ENCODE measurements at regions not wholly inside any gene's neighbourhood (a gene's known extent, or its start where the extent isn't known, plus 50 kb on each side); places are given as distances from the start of the nearest gene placed in this dataset.

DNA sequence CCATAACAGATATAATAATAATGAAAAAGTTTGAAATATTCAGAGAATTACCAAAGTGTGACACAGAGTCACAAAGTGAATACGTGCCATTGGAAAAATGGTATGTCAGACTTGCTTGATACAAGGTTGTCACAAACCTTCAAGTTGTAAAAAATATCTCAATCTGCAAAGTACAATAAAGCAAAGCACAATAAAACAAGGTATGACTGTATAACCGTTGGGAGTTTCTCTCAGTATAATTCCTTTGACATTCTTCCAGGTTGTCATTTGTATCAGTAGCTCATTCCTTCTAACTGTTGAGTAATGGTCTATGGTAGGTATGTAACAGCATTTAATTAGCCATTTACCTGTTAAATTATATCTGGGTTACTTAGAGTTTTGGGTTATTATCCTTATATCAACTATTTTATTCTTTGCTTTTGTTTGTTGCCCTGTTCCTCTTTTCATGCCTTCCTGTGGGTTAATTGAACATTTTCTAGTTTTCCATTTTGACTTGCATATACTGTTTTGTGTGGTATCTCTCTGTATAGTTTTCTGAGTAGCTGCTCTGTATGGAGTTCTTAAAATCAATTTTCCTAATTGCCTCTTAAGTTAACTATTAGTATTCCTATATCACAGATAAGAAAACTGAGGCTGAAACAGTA, 112.5 kb downstream of the SUCNR1 start:
- no peak overlapping the region for H3K4me3 ChIP-seq (ENCODE audit: low read depth, poor library complexity, severe bottlenecking)
- intact Hi-C loops (cut with DNase I; ENCODE audit: low total_unique reads): no loop called here
- 80 to 84% methylated on average over 2 of the region's 2 CpGs for WGBS, 2 donors
- no peak for TF ChIP-seq CTCF (IDR thresholded peaks at IDR 0.05)
- no peak for DNase-seq (ENCODE audit: low spot score in 2 of 2)

- DNase-seq (ENCODE audit: low spot score in 2 of 2): no peak
- 94 to 100% methylated on average over 1 of the region's 1 CpG for WGBS, 2 donors
- intact Hi-C loops (cut with DNase I; ENCODE audit: low total_unique reads): no loop called here
- no peak overlapping the region for H3K4me3 ChIP-seq (ENCODE audit: low read depth, poor library complexity, severe bottlenecking)
- TF ChIP-seq POLR2A (IDR thresholded peaks at IDR 0.05) (no peak), CTCF (IDR thresholded peaks at IDR 0.05) (no peak)
Measured at GRCh38 chr3:151987893-151988292, 114.5 kb downstream of the SUCNR1 start.

- intact Hi-C loops (cut with DNase I; ENCODE audit: low total_unique reads): no loop called here
- no peak for TF ChIP-seq POLR2A (IDR thresholded peaks at IDR 0.05)
- TF ChIP-seq CTCF (IDR thresholded peaks at IDR 0.05): no peak
Measured at GRCh38 chr3:151989621-151990020, 116.2 kb downstream of the SUCNR1 start.

DNA sequence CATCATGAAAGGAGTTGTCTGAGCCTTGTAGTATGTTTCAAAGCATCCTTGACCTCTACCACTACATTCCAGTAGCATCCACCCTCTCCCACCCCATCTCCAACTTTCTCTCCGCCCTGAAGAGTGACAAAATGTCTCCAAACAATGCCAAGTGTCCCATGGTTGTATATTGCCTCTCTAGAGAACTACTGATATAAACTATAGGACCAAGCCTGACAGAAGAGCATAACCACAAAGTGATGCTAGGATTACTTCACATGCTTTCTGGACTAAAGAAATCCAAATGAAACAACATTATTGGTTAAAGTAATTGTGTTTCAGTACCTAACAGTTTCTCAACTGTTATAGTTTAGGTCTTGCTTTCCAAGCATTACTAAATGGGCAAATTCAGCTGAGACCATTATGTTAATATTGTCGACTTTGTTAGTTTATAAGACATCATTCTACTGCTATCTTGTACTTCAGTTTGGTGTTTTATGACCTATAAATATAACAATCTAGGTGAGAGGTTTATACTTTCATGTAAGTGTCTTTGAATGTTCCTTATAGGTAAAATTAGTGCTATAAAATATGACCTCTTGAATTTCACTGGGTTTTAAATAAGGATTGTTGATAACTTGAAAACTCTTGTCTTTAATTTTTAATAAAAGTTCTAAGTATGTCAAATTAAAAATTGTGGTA, 117.4 kb downstream of the SUCNR1 start:
- no peak overlapping the region for H3K4me3 ChIP-seq (ENCODE audit: low read depth, poor library complexity, severe bottlenecking)
- no peak for DNase-seq (ENCODE audit: low spot score in 2 of 2)
- intact Hi-C loops (cut with DNase I; ENCODE audit: low total_unique reads): no loop called here
- TF ChIP-seq CTCF (IDR thresholded peaks at IDR 0.05) (no peak), POLR2A (IDR thresholded peaks at IDR 0.05) (no peak)
- WGBS, 2 donors: 65 to 66% methylated on average over 2 of the region's 2 CpGs

More at GRCh38 chr3:151989621-151990020, 116.2 kb downstream of the SUCNR1 start:
- no peak overlapping the region for H3K4me3 ChIP-seq (ENCODE audit: low read depth, poor library complexity, severe bottlenecking)
- DNase-seq (ENCODE audit: low spot score in 2 of 2): no peak

- intact Hi-C loops (cut with DNase I; ENCODE audit: low total_unique reads): no loop called here
- H3K4me3 ChIP-seq (ENCODE audit: low read depth, poor library complexity, severe bottlenecking): no peak overlapping the region
- no peak for DNase-seq (ENCODE audit: low spot score in 2 of 2)
- TF ChIP-seq POLR2A (IDR thresholded peaks at IDR 0.05): no peak
- no peak for TF ChIP-seq CTCF (IDR thresholded peaks at IDR 0.05)
- WGBS, 2 donors: 91 to 95% methylated on average over 4 of the region's 4 CpGs
Measured at GRCh38 chr3:151992326-151993041, 119.0 kb downstream of the SUCNR1 start.
